ENCODE measurements at regions not wholly inside any gene's neighbourhood (a gene's known extent, or its start where the extent isn't known, plus 50 kb on each side); places are given as distances from the start of the nearest gene placed in this dataset.

- no peak overlapping the region for H2AFZ ChIP-seq (ENCODE audit: low read length)
- H3F3A ChIP-seq (ENCODE audit: insufficient read depth, low read length) = no peaks in the 10 kb centered on the region
- DNase-seq = no peak
- H4K20me1 ChIP-seq (ENCODE audit: insufficient read depth, low read length) = no peaks in the 10 kb centered on the region
- no peaks in the 10 kb centered on the region for H3K36me3 ChIP-seq (replicated peaks; ENCODE audit: insufficient read depth, low read length)
- no peaks in the 10 kb centered on the region for H3K9me2 ChIP-seq (replicated peaks; ENCODE audit: insufficient read depth, low read length)
- TF ChIP-seq EZH2 (optimal IDR thresholded peaks at IDR 0.05; ENCODE audit: low read depth, low read length) = no peak
- no peak for TF ChIP-seq EZH2phosphoT487 (IDR thresholded peaks at IDR 0.05; ENCODE audit: low read length)
- no peak for TF ChIP-seq CTCF (IDR thresholded peaks at IDR 0.05; ENCODE audit: low read length)
- no peaks in the 10 kb centered on the region for H3K79me2 ChIP-seq (ENCODE audit: low read length)
- no peaks in the 10 kb centered on the region for H3K27me3 ChIP-seq (replicated peaks; ENCODE audit: insufficient read depth, low read length)
- H3K27ac ChIP-seq (ENCODE audit: low read length) = no peak overlapping the region
- H3K4me2 ChIP-seq (ENCODE audit: low read depth, low read length) = no peak overlapping the region
- H3K4me1 ChIP-seq (ENCODE audit: low read length) = no peaks in the 10 kb centered on the region
- no peak overlapping the region for H3K4me3 ChIP-seq (ENCODE audit: low read length)
- H3K9ac ChIP-seq (ENCODE audit: low read length) = no peak overlapping the region
- no peaks in the 10 kb centered on the region for H3K9me3 ChIP-seq (replicated peaks; ENCODE audit: insufficient read depth, low read length)
Observed at GRCh38 chr3:76383781-76384180, 598.4 kb upstream of the ZNF717 start.

- no peaks in the 10 kb centered on the region for H3K4me1 ChIP-seq (ENCODE audit: low read length)
- no peaks in the 10 kb centered on the region for H4K20me1 ChIP-seq (ENCODE audit: insufficient read depth, low read length)
- no peaks in the 10 kb centered on the region for H3F3A ChIP-seq (ENCODE audit: insufficient read depth, low read length)
- no peak for DNase-seq
- no peak overlapping the region for H3K4me3 ChIP-seq (ENCODE audit: low read length)
- no peaks in the 10 kb centered on the region for H3K36me3 ChIP-seq (replicated peaks; ENCODE audit: insufficient read depth, low read length)
- no peak for TF ChIP-seq EZH2 (optimal IDR thresholded peaks at IDR 0.05; ENCODE audit: low read depth, low read length)
- TF ChIP-seq EZH2phosphoT487 (IDR thresholded peaks at IDR 0.05; ENCODE audit: low read length) = no peak
- TF ChIP-seq CTCF (IDR thresholded peaks at IDR 0.05; ENCODE audit: low read length) = no peak
- no peaks in the 10 kb centered on the region for H3K27me3 ChIP-seq (replicated peaks; ENCODE audit: insufficient read depth, low read length)
- no peaks in the 10 kb centered on the region for H3K79me2 ChIP-seq (ENCODE audit: low read length)
- H3K9me2 ChIP-seq (replicated peaks; ENCODE audit: insufficient read depth, low read length) = no peaks in the 10 kb centered on the region
- H3K9ac ChIP-seq (ENCODE audit: low read length) = no peak overlapping the region
- no peak overlapping the region for H2AFZ ChIP-seq (ENCODE audit: low read length)
- no peaks in the 10 kb centered on the region for H3K9me3 ChIP-seq (replicated peaks; ENCODE audit: insufficient read depth, low read length)
- H3K27ac ChIP-seq (ENCODE audit: low read length) = no peak overlapping the region
- H3K4me2 ChIP-seq (ENCODE audit: low read depth, low read length) = no peak overlapping the region
Observed at GRCh38 chr3:76387000-76387399, 601.7 kb upstream of the ZNF717 start.

- Histone ChIP-seq H3K36me3 (replicated peaks; ENCODE audit: insufficient read depth, low read length) (no peaks in the 10 kb centered on the region), H3K79me2 (ENCODE audit: low read length) (no peaks in the 10 kb centered on the region), H3K9ac (ENCODE audit: low read length) (no peak overlapping the region), H3K4me1 (ENCODE audit: low read length) (no peaks in the 10 kb centered on the region), H3K9me2 (replicated peaks; ENCODE audit: insufficient read depth, low read length) (no peaks in the 10 kb centered on the region), H2AFZ (ENCODE audit: low read length) (no peak overlapping the region), H3K4me2 (ENCODE audit: low read depth, low read length) (no peak overlapping the region), H3K9me3 (replicated peaks; ENCODE audit: insufficient read depth, low read length) (no peaks in the 10 kb centered on the region), H3K27ac (ENCODE audit: low read length) (no peak overlapping the region), H3F3A (ENCODE audit: insufficient read depth, low read length) (no peaks in the 10 kb centered on the region), H4K20me1 (ENCODE audit: insufficient read depth, low read length) (no peaks in the 10 kb centered on the region), H3K4me3 (ENCODE audit: low read length) (no peak overlapping the region), H3K27me3 (replicated peaks; ENCODE audit: insufficient read depth, low read length) (no peaks in the 10 kb centered on the region)
- DNase-seq = no peak
- TF ChIP-seq CTCF (IDR thresholded peaks at IDR 0.05; ENCODE audit: low read length) (no peak), EZH2 (optimal IDR thresholded peaks at IDR 0.05; ENCODE audit: low read depth, low read length) (no peak), EZH2phosphoT487 (IDR thresholded peaks at IDR 0.05; ENCODE audit: low read length) (no peak)
Observed at GRCh38 chr3:76400141-76400540, 614.8 kb upstream of the ZNF717 start.
